ENCODE measurements at regions not wholly inside any gene's neighbourhood (a gene's known extent, or its start where the extent isn't known, plus 50 kb on each side); places are given as distances from the start of the nearest gene placed in this dataset.

- ATAC-seq (ENCODE audit: low read depth in 2 of 2), result no peak
- H3K36me3 Mint-ChIP-seq, result no peaks in the 10 kb centered on the region
- no peaks in the 10 kb centered on the region for H3K27me3 Mint-ChIP-seq
- H3K4me3 Mint-ChIP-seq, result no peak overlapping the region
- no peak overlapping the region for H3K27ac Mint-ChIP-seq
- DNase-seq, result no peak
- H3K4me1 Mint-ChIP-seq, result no peaks in the 10 kb centered on the region
- H3K9me3 Mint-ChIP-seq, result no peaks in the 10 kb centered on the region
Observed at GRCh38 chr10:130484468-130485180, 348.4 kb downstream of the GLRX3 start.

DNA sequence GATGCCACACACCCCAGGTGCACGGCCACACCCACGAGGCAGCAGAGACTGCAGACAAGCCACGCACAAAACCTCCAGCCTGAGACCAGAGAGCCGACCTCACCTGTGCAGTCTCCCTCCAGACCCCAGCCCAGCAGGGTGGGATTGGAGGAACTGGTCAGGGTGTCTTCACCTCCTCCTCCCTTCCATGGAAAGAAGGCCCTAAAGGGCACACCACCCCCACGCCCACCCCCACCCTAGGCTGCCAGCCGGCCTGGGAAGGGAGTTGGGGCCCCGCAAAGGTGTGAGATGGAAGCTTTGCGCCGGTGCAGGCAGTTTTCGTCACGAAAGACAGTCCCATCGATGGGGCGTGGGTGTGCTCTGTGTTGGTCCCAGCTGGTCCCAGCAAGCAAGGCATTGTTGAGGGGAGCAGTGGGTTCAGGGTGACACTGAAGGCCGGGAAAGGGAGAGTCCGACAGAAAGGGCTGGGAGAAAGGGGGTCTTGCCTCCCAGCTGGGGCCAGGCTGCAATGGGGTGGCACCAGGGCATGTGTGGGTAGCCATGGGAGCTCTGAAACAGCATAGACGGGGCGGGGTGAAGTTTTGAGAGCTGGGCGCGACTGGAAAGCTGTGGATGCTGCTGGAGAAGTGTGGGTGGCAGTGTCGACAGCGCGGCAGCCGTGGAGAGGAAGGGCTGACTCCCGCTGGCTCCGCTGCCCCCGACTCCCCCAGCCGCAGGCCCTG lies 349.2 kb downstream of the GLRX3 start:
- H3K27ac Mint-ChIP-seq, result no peak overlapping the region
- no peak for DNase-seq
- ATAC-seq (ENCODE audit: low read depth in 2 of 2), result no peak
- no peaks in the 10 kb centered on the region for H3K4me1 Mint-ChIP-seq
- no peaks in the 10 kb centered on the region for H3K36me3 Mint-ChIP-seq
- H3K9me3 Mint-ChIP-seq, result no peaks in the 10 kb centered on the region
- no peak overlapping the region for H3K4me3 Mint-ChIP-seq
- H3K27me3 Mint-ChIP-seq, result no peaks in the 10 kb centered on the region

DNA sequence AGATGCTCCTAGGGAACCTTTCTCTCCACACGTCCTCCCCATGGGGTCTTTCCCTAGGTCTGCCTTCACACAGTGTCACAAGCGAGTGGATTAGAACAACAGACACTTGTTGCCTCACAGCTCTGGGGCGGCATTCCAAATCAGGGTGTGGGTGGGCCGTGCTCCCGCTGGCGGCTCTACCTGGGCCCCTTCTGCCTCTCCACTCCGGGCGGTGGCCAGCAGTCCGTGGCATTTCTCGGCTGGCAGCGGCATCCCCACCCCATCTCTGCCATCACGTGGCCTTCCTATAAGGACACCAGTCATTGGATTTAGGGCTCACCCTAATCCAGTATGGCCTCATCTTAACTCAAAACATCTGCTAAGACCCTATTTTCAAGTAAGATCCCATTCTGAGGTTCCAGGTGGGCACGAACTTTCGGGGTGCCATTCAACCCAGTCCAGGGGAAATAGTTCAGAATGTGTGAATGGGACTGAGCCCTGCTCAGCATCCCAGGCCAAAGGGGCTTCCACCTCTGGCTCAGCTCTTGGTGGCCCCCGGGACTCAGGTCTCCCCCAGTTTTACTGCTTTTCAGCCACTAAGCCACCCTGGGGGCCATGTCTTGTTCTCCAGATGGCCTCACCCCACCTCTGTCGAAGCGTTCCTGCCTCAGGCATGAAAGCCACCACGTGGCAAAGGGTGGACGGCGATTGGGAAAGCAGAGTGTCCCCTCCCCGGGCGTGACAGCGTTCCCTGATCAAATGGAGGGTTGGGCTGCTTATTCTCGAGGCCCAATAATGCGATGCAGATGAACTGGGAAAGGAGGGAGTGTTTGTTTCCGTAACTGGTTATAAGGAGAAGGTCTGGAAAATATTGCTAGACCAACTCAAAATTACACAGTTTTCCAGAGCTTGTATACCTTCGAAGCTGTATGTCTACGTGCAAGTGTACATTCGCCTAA lies 350.0 kb downstream of the GLRX3 start:
- DNase-seq (no peak), ATAC-seq (ENCODE audit: low read depth in 2 of 2) (no peak)
- Mint-ChIP-seq H3K4me1 (no peaks in the 10 kb centered on the region), H3K27me3 (no peaks in the 10 kb centered on the region), H3K4me3 (no peak overlapping the region), H3K27ac (no peak overlapping the region), H3K36me3 (no peaks in the 10 kb centered on the region), H3K9me3 (no peaks in the 10 kb centered on the region)

DNA sequence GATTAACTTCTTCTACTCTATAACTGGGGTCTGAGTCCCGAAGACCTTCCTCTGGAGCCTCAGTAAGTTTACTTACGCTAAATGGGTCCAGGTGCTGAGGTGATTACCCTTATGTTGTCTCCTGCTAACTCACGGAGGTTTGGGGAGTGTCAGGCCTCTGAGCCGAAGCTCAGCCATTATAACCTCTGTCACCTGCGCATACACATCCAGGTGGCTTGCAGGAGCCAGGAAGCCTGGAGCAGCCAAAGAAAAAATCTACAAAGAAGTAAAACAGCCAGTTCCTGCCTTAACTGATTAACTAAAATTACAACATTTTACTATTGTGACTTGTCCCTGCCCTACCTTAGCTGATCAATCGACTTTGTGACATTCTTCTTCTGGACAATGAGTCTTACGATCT lies 350.7 kb downstream of the GLRX3 start:
- no peak overlapping the region for H3K27ac Mint-ChIP-seq
- no peak overlapping the region for H3K4me3 Mint-ChIP-seq

DNA sequence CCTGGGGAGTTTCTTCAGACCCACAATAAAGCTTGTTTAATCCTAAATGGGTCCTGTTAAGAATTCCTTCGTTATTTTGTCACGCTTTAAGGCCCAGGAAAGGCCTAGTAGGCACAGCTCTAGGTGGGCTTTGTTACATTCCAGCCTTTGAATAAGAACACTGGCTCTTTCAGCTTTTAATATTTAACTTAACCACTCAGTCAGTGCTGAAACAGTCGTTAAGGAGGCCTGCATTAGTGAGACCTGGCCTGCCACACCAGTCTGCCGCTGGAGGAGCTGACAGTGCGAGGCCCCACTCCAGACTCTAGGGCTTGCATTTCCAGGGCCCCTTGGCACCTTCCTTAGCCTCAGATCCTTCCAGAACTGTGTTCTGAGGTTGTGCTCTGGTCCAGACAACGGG lies 351.4 kb downstream of the GLRX3 start:
- H3K4me1 Mint-ChIP-seq, result no peaks in the 10 kb centered on the region
- no peaks in the 10 kb centered on the region for H3K9me3 Mint-ChIP-seq
- H3K4me3 Mint-ChIP-seq, result no peak overlapping the region
- H3K27ac Mint-ChIP-seq, result no peak overlapping the region
- H3K27me3 Mint-ChIP-seq, result no peaks in the 10 kb centered on the region
- ATAC-seq (ENCODE audit: low read depth in 2 of 2) (no peak), DNase-seq (no peak)
- H3K36me3 Mint-ChIP-seq, result no peaks in the 10 kb centered on the region

More for the DNA sequence above, 350.7 kb downstream of the GLRX3 start:
- ATAC-seq (ENCODE audit: low read depth in 2 of 2) (no peak), DNase-seq (no peak)
- Mint-ChIP-seq H3K27me3 (no peaks in the 10 kb centered on the region), H3K36me3 (no peaks in the 10 kb centered on the region), H3K9me3 (no peaks in the 10 kb centered on the region), H3K4me1 (no peaks in the 10 kb centered on the region)

DNA sequence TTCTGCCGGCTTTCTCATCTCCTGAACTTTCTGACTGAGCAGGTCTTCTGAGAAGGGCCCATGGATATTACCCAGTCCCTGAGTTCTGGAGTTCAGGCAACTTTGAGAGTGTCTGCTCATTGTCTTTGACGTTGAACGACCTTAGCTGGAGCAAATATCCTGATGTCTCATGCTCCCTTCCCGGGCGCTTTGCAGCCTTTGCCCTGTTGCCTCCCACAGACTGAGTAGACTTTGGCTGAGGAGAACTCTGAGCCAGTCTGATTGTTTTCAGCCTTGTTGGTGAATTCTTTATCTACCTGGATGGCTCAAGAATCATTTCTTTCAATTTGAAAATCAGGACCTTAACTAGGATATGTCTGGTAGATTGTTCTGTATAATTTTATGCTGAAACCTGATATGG lies 353.7 kb downstream of the GLRX3 start:
- H3K4me3 Mint-ChIP-seq, result no peak overlapping the region
- ATAC-seq (ENCODE audit: low read depth in 2 of 2), result no peak
- no peaks in the 10 kb centered on the region for H3K36me3 Mint-ChIP-seq

DNA sequence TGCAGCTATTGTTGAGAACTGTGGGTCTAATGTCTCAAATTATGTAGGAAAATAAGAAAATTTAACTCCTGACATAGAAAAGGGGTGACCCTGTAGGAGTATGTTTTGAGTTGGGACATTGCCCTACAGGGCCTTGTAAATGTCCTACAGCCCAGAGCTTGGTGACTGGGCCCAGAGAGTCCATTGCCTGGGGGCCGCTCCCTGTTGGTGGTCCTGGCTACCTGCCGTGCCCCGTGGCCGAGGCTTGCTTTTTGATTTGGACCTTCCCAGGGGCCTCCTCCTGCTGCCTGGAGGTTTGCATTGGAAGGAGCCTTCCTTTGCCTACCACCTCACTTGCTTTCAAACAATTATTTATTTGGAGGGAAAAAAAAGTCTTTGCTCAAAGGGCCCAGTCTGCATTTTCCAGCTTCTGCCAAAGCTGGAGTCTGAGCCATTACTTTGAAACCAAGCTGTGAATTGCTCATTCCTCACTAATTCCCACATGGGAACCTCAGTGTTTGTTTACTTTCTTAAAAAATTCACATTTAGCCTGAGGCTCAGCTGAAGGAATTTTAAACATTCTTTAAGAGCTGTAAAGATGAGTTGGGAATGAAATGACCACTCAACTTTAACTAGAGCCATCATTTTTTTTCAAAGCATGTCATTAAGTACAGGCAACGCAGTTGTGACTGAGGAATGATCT lies 355.0 kb downstream of the GLRX3 start:
- no peaks in the 10 kb centered on the region for H3K36me3 Mint-ChIP-seq
- DNase-seq, result no peak
- H3K27ac Mint-ChIP-seq, result no peak overlapping the region
- H3K4me1 Mint-ChIP-seq, result no peaks in the 10 kb centered on the region
- H3K9me3 Mint-ChIP-seq, result no peaks in the 10 kb centered on the region
- no peaks in the 10 kb centered on the region for H3K27me3 Mint-ChIP-seq
- no peak for ATAC-seq (ENCODE audit: low read depth in 2 of 2)
- no peak overlapping the region for H3K4me3 Mint-ChIP-seq

More for the DNA sequence above, 353.7 kb downstream of the GLRX3 start:
- Mint-ChIP-seq H3K4me1 (no peaks in the 10 kb centered on the region), H3K9me3 (no peaks in the 10 kb centered on the region), H3K27ac (no peak overlapping the region), H3K27me3 (no peaks in the 10 kb centered on the region)
- no peak for DNase-seq

GRCh38 chr10:130491693-130492050 lies 355.5 kb downstream of the GLRX3 start:
- H3K9me3 Mint-ChIP-seq, result no peaks in the 10 kb centered on the region
- no peak for ATAC-seq (ENCODE audit: low read depth in 2 of 2)
- H3K4me3 Mint-ChIP-seq, result no peak overlapping the region
- DNase-seq, result no peak
- no peak overlapping the region for H3K27ac Mint-ChIP-seq
- H3K27me3 Mint-ChIP-seq, result no peaks in the 10 kb centered on the region
- no peaks in the 10 kb centered on the region for H3K36me3 Mint-ChIP-seq
- H3K4me1 Mint-ChIP-seq, result no peaks in the 10 kb centered on the region

- no peak for DNase-seq
- no peaks in the 10 kb centered on the region for H3K36me3 Mint-ChIP-seq
Observed at GRCh38 chr10:130492266-130492934, 356.2 kb downstream of the GLRX3 start.

GRCh38 chr10:130493021-130493420 lies 356.8 kb downstream of the GLRX3 start:
- H3K9me3 Mint-ChIP-seq, result no peaks in the 10 kb centered on the region
- no peak for ATAC-seq (ENCODE audit: low read depth in 2 of 2)
- H3K4me1 Mint-ChIP-seq, result no peaks in the 10 kb centered on the region
- H3K4me3 Mint-ChIP-seq, result no peak overlapping the region
- H3K27ac Mint-ChIP-seq, result no peak overlapping the region
- no peaks in the 10 kb centered on the region for H3K27me3 Mint-ChIP-seq
- no peaks in the 10 kb centered on the region for H3K36me3 Mint-ChIP-seq
- DNase-seq, result no peak

More at GRCh38 chr10:130492266-130492934, 356.2 kb downstream of the GLRX3 start:
- no peak for ATAC-seq (ENCODE audit: low read depth in 2 of 2)
- H3K4me3 Mint-ChIP-seq, result no peak overlapping the region
- no peak overlapping the region for H3K27ac Mint-ChIP-seq
- no peaks in the 10 kb centered on the region for H3K27me3 Mint-ChIP-seq
- H3K9me3 Mint-ChIP-seq, result no peaks in the 10 kb centered on the region
- H3K4me1 Mint-ChIP-seq, result no peaks in the 10 kb centered on the region

DNA sequence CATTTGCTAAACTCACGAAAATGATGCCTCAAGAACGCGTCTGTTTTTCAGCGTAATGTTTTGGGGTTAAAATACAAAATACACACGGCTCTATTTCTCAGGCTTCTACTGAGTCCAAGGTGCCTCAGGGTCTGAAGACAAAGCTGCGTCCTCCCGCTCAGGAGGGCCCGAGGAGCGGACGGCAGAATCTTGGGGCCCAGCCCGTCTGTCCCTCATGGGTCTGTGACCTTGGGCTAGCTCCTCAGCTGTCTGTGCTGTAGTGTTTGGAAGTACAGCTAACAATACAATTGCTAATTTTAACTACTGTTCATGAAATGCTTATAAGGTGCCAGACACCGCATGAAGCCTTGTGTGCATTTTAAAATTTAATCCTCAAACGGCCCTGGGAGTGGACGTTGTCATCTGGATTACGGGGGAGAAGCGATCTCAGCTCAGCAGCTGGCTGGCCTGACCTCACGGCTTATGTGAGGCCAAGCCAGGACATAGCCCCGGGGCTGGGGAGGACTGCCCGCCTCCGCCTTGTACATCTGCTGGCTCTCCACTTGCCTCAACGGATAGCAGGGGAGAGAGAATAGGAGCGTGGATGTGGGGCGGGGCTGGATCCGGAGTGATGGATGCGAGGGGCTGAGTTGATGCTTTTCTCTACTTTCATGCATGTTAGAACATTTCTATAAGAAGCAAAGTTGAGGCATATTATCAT lies 357.4 kb downstream of the GLRX3 start:
- no peaks in the 10 kb centered on the region for H3K4me1 Mint-ChIP-seq
- no peaks in the 10 kb centered on the region for H3K36me3 Mint-ChIP-seq
- H3K27ac Mint-ChIP-seq, result no peak overlapping the region
- DNase-seq (no peak), ATAC-seq (ENCODE audit: low read depth in 2 of 2) (no peak)
- H3K27me3 Mint-ChIP-seq, result no peaks in the 10 kb centered on the region
- no peak overlapping the region for H3K4me3 Mint-ChIP-seq
- no peaks in the 10 kb centered on the region for H3K9me3 Mint-ChIP-seq

- no peak for ATAC-seq (ENCODE audit: low read depth in 2 of 2)
- no peak for DNase-seq
- Mint-ChIP-seq H3K4me1 (no peaks in the 10 kb centered on the region), H3K9me3 (peaks cover 0 to 3% (median 0%) of the 10 kb centered on the region in 7 donors), H3K36me3 (no peaks in the 10 kb centered on the region), H3K27ac (no peak overlapping the region), H3K27me3 (peaks cover 0 to 6% (median 0%) of the 10 kb centered on the region in 3 donors), H3K4me3 (no peak overlapping the region)
Observed at GRCh38 chr10:130495116-130495862, 359.1 kb downstream of the GLRX3 start.
